ENCODE measurements at regions not wholly inside any gene's neighbourhood (a gene's known extent, or its start where the extent isn't known, plus 50 kb on each side); places are given as distances from the start of the nearest gene placed in this dataset.

DNA sequence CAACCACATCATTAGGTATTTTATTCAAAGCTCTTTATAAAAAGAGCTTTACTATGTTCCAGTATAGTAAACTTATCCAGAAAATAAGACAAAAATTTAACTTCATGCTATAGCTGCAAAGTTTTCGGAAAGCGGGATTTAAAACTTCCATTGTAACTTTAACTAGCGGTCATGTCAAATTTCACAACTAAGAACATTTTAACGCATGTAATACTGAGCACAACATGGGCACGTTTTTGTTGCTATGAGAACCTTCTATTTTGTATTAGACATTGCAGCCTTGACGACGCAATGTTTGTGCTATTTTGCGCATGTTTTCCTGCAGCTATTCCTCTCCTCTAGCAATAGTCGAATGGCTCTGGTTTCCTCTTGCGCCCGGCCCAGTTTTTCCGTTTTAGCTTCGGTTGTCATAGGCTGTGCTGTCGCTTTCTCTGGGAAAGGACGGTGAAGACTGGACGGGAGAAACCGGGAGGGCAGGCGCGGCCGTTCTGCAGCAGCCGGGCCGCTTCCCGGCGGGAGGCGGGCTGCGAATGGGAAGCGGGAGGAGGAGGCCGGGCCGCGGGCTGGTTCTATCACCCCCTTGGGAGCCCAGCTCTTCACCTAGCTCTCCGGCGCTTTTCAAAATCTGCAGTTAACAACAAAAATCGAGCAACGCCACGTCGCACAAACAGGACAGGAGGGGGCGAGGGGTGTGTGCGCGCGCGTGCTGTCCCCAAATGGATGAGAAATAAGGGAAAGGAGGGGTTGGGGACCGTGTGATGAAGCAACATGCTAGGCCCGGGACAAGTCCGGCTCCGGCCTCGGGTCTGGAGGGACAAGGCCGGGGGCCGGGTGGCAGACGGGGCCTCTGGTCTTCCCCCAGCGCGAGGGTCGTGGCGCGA, 105.3 kb upstream of the HNRNPU start (continued):
- TF ChIP-seq ZFP69B (tag by site-specific recombination; IDR thresholded peaks at IDR 0.05) = peak; percentile 60
- TF ChIP-seq ZNF830 (tag by site-specific recombination; IDR thresholded peaks at IDR 0.05; ENCODE audit: low read depth) = no peak

- Histone ChIP-seq H3K36me3 (ENCODE audit: control insufficient read depth in 2 of 2, insufficient read depth in 1 of 2, low read length in 2 of 2) (no peaks in the 10 kb centered on the region), H3K4me1 (ENCODE audit: control insufficient read depth, insufficient read depth, low read length) (no peaks in the 10 kb centered on the region), H3K9me3 (ENCODE audit: control insufficient read depth, insufficient read depth, low read depth, low read length) (no peaks in the 10 kb centered on the region), H3K4me3 (ENCODE audit: low read depth, low read length) (no peak overlapping the region), H3K27ac (ENCODE audit: extremely low read depth, low read depth, low read length) (no peak overlapping the region)
- ChIA-PET POLR2A (interaction anchor here (0.6 to 3.2 kb wide), 8 partner anchors 8 to 1089 kb away, joined by 3 to 30 read pairs (median 5); partner anchors contain the start of genes COX20 and HNRNPU), CTCF (interaction anchor here (1.1 to 1.5 kb wide), 2 partner anchors 73 to 112 kb away, joined by 3 to 8 read pairs; no protein-coding TSS in a partner anchor)
- TF ChIP-seq ZNF174 (tag by site-specific recombination; IDR thresholded peaks at IDR 0.05) = 0 out of 2 replicates have a peak, but pooled peaks have one; percentile 11
- TF ChIP-seq PRDM6 (tag by site-specific recombination; IDR thresholded peaks at IDR 0.05) = 0 out of 2 replicates have a peak, but pooled peaks have one; percentile 31
- TF ChIP-seq ZSCAN30 (tag by site-specific recombination; IDR thresholded peaks at IDR 0.05) = no peak
Observed at GRCh38 chr1:244968881-244969280, 104.5 kb upstream of the HNRNPU start.

DNA sequence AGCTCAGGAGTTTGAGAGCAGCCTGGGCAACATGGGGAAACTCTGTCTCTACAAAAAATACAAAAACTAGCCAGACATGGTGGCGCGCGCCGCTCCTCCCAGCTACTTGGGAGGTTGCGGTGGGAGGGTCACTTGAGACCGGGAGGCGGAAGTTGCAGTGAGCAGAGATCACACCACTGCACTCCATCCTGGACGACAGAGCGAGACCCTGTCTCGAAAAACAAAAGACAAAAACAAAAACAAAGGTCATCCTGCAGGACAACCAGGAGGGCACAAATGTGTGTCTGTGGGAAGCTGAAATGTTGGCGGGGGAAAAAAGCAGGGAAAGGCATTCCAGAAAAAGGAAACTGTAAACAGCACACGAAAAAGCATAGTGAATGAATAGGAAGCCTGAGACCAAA, 104.1 kb upstream of the HNRNPU start:
- H3K4me1 ChIP-seq (ENCODE audit: control insufficient read depth, insufficient read depth, low read length) = no peaks in the 10 kb centered on the region
- CTCF ChIA-PET = interaction anchor here (0.9 to 1.5 kb wide), 2 partner anchors 74 to 105 kb away, joined by 3 to 8 read pairs; no protein-coding TSS in a partner anchor
- H3K4me3 ChIP-seq (ENCODE audit: low read depth, low read length) = no peak overlapping the region
- no peaks in the 10 kb centered on the region for H3K36me3 ChIP-seq (ENCODE audit: control insufficient read depth in 2 of 2, insufficient read depth in 1 of 2, low read length in 2 of 2)
- H3K27ac ChIP-seq (ENCODE audit: extremely low read depth, low read depth, low read length) = no peak overlapping the region
- TF ChIP-seq ZNF692 (tag by site-specific recombination; IDR thresholded peaks at IDR 0.05) = no peak
- no peak for TF ChIP-seq ZNF157 (tag by site-specific recombination; IDR thresholded peaks at IDR 0.05)
- TF ChIP-seq ZNF335 (tag by site-specific recombination; conservative IDR thresholded peaks at IDR 0.05) = no peak
- TF ChIP-seq ZNF600 (tag by site-specific recombination; IDR thresholded peaks at IDR 0.05) = 0 out of 2 replicates have a peak, but pooled peaks have one; percentile 40
- TF ChIP-seq, protein P1, sequence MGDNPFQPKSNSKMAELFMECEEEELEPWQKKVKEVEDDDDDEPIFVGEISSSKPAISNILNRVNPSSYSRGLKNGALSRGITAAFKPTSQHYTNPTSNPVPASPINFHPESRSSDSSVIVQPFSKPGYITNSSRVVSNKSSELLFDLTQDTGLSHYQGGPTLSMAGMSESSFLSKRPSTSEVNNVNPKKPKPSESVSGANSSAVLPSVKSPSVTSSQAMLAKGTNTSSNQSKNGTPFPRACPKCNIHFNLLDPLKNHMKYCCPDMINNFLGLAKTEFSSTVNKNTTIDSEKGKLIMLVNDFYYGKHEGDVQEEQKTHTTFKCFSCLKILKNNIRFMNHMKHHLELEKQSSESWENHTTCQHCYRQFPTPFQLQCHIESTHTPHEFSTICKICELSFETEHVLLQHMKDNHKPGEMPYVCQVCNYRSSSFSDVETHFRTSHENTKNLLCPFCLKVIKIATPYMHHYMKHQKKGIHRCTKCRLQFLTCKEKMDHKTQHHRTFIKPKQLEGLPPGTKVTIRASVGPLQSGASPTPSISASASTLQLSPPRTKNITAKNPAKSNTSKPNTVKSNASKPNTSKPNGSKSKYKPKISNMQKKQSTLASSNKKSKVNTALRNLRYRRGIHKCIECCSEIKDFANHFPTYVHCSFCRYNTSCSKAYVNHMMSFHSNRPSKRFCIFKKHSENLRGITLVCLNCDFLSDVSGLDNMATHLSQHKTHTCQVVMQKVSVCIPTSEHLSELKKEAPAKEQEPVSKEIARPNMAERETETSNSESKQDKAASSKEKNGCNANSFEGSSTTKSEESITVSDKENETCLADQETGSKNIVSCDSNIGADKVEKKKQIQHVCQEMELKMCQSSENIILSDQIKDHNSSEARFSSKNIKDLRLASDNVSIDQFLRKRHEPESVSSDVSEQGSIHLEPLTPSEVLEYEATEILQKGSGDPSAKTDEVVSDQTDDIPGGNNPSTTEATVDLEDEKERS (tag by site-specific recombination; IDR thresholded peaks at IDR 0.05) = no peak
- TF ChIP-seq, protein P2, sequence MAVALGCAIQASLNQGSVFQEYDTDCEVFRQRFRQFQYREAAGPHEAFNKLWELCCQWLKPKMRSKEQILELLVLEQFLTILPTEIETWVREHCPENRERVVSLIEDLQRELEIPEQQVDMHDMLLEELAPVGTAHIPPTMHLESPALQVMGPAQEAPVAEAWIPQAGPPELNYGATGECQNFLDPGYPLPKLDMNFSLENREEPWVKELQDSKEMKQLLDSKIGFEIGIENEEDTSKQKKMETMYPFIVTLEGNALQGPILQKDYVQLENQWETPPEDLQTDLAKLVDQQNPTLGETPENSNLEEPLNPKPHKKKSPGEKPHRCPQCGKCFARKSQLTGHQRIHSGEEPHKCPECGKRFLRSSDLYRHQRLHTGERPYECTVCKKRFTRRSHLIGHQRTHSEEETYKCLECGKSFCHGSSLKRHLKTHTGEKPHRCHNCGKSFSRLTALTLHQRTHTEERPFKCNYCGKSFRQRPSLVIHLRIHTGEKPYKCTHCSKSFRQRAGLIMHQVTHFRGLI (tag by site-specific recombination; IDR thresholded peaks at IDR 0.05) = no peak
- TF ChIP-seq, protein P3, sequence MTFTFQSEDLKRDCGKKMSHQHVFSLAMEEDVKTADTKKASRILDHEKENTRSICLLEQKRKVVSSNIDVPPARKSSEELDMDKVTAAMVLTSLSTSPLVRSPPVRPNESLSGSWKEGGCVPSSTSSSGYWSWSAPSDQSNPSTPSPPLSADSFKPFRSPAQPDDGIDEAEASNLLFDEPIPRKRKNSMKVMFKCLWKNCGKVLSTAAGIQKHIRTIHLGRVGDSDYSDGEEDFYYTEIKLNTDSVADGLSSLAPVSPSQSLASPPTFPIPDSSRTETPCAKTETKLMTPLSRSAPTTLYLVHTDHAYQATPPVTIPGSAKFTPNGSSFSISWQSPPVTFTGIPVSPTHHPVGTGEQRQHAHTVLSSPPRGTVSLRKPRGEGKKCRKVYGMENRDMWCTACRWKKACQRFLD (tag by site-specific recombination; IDR thresholded peaks at IDR 0.05) = no peak
- TF ChIP-seq BCL11A (tag by site-specific recombination; IDR thresholded peaks at IDR 0.05; ENCODE audit: low read depth) = no peak
- POLR2A ChIA-PET = interaction anchor here (1.7 kb wide), 1 partner anchor 104 kb away, joined by 18 read pairs; the partner anchor contains the start of gene HNRNPU
- H3K9me3 ChIP-seq (ENCODE audit: control insufficient read depth, insufficient read depth, low read depth, low read length) = no peaks in the 10 kb centered on the region

All from HEK293 (cell line).